ENCODE measurements at regions not wholly inside any gene's neighbourhood (a gene's known extent, or its start where the extent isn't known, plus 50 kb on each side); places are given as distances from the start of the nearest gene placed in this dataset.

GRCh38 chr2:6791682-6792081 lies 74.0 kb downstream of the CMPK2 start:
- TF ChIP-seq CTCF (IDR thresholded peaks at IDR 0.05) = no peak
- no peak for TF ChIP-seq POLR2A (IDR thresholded peaks at IDR 0.05)

Measured in Peyer's patch (tissue), 4 donors.